Hematopoietic multipotent progenitor cell treated with erythropoietin and hydrocortisone succinate and interleukin-3 and kit ligand, for 4 days (in vitro differentiated cells): ENCODE measurements at regions not wholly inside any gene's neighbourhood (a gene's known extent, or its start where the extent isn't known, plus 50 kb on each side); places are given as distances from the start of the nearest gene placed in this dataset.
"Not testable (repeated sequence)": the region's sequence is repeated elsewhere in the genome, so short reads cannot be mapped to it uniquely, and the experiment has no call there.

ENCODE experiments used
- DNase-seq: peaks from one replicate; pipeline ENCODE4 v3.0.0-alpha.2; 2015

GRCh38 chr3:87564438-87564837 lies 288.1 kb upstream of the POU1F1 start:
- peak; percentile 12 for DNase-seq

- DNase-seq: no peak
These were observed 287.3 kb upstream of the POU1F1 start for GRCh38 chr3:87563712-87564111.

- DNase-seq: no peak
These were observed 282.1 kb upstream of the POU1F1 start for GRCh38 chr3:87558492-87558891.

- DNase-seq: no peak
These were observed 278.9 kb upstream of the POU1F1 start for GRCh38 chr3:87555290-87555689.

- no peak for DNase-seq
These were observed 276.7 kb upstream of the POU1F1 start for GRCh38 chr3:87553058-87553457.

GRCh38 chr3:87550892-87551291 lies 274.5 kb upstream of the POU1F1 start:
- no peak for DNase-seq

GRCh38 chr3:87549208-87549607 lies 272.8 kb upstream of the POU1F1 start:
- no peak for DNase-seq

- no peak for DNase-seq
These were observed 271.9 kb upstream of the POU1F1 start for GRCh38 chr3:87548271-87548670.

GRCh38 chr3:87546216-87546615 lies 269.8 kb upstream of the POU1F1 start:
- DNase-seq: no peak

- DNase-seq: peak; percentile 5
These were observed 267.0 kb upstream of the POU1F1 start for GRCh38 chr3:87543408-87543807.

GRCh38 chr3:87541723-87542122 lies 265.3 kb upstream of the POU1F1 start:
- no peak for DNase-seq

GRCh38 chr3:87538722-87539121 lies 262.3 kb upstream of the POU1F1 start:
- DNase-seq: not testable (repeated sequence)

GRCh38 chr3:87509401-87509800 lies 233.0 kb upstream of the POU1F1 start:
- no peak for DNase-seq

- DNase-seq: no peak
These were observed 232.5 kb upstream of the POU1F1 start for GRCh38 chr3:87508921-87509320.

GRCh38 chr3:87507753-87508152 lies 231.4 kb upstream of the POU1F1 start:
- DNase-seq: no peak

GRCh38 chr3:87503900-87504498 lies 227.6 kb upstream of the POU1F1 start:
- peak; percentile 85 for DNase-seq

- DNase-seq: no peak
These were observed 224.7 kb upstream of the POU1F1 start for GRCh38 chr3:87501076-87501475.

- DNase-seq: no peak
These were observed 222.1 kb upstream of the POU1F1 start for GRCh38 chr3:87498358-87499080.

- no peak for DNase-seq
These were observed 219.6 kb upstream of the POU1F1 start for GRCh38 chr3:87495938-87496337.

- DNase-seq: no peak
These were observed 217.9 kb upstream of the POU1F1 start for GRCh38 chr3:87494264-87494663.

GRCh38 chr3:87491843-87492242 lies 215.5 kb upstream of the POU1F1 start:
- DNase-seq: no peak

GRCh38 chr3:87489892-87490291 lies 213.5 kb upstream of the POU1F1 start:
- DNase-seq: no peak

GRCh38 chr3:87488765-87489164 lies 212.4 kb upstream of the POU1F1 start:
- no peak for DNase-seq

- DNase-seq: not testable (repeated sequence)
These were observed 210.3 kb upstream of the POU1F1 start for GRCh38 chr3:87486635-87487034.

GRCh38 chr3:87486115-87486514 lies 209.7 kb upstream of the POU1F1 start:
- DNase-seq: no peak
